ENCODE measurements at regions not wholly inside any gene's neighbourhood (a gene's known extent, or its start where the extent isn't known, plus 50 kb on each side); places are given as distances from the start of the nearest gene placed in this dataset.
"Not testable (repeated sequence)": the region's sequence is repeated elsewhere in the genome, so short reads cannot be mapped to it uniquely, and the experiment has no call there.

DNA sequence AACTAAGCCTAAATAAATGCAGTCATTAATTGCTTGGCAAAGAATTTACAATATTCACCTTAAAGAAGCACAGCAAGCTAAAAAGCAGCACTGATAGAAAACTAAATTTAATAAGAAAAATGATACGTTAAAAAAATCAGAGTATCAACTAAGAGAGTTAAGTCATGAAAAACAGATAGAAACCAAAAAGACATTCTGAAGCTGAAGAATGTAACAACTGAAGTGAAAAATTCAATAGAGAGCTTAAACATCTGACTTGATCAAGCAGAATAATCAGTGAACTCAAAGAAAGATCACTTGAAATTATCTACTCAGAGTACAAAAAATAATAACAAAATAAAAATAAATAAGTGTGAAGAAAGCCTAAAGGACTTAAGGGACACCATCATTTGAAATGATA, 588.0 kb upstream of the HS3ST1 start:
- no peak for DNase-seq

DNA sequence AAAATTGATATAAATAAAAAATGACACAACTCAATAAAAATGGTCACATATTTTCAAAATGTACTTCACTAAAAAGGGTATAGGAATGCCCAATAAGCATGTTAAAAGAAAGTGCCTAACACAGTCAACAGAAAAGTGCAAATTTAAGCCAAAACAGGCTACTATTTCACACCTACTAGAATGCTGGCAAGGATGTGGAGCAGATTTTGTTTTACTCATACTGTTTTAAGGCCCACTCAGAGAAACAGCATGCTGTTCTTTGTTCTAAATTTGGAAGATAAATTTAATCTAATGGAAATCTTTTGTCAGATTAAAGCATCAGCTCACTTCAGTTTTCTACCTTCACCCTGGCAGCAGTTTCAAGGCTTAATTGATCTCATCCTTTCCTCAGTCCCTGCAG, 576.8 kb upstream of the HS3ST1 start:
- DNase-seq, result no peak

DNA sequence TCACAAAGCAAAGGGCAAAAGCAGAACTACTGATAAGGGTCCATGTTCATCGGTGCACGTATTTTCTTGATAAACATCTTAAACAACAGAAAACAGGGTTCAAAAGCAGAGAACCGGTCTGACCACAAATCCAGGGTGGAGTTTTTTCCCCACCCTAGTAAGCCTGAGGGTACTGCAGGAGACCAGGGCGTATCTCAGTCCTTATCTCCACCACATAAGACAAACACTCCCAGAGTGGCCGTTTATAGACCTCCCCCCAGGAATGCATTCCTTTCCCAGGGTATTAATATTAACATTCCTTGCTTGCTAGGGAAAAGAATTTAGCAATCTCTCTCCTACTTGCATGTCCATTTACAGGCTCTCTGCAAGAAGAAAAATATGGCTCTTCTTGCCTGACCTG, 567.9 kb upstream of the HS3ST1 start:
- not testable (repeated sequence) for DNase-seq

DNA sequence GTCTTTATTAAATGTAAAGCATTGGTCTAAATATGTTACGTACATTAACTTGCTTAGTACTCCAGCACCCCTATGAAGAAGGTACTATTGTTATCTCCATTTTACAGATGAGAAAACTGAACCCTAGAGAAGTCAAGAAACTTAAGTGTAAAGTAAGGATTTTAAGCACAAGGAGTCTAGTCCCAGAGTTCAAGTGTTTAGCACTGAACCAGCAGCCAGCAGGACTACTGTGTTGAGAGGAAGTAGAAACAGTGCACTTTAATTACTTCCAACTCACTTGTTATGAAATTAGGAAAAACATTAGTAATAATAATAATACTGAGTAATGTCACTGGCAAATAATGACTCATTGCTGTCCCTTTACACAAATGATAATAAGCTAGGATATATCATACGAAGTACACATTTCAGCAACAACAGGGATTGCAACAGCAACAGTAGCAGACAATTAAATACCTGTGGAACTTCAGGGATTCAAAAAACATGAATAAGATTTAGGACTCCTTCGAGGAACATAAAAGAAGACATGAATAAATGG, 548.1 kb upstream of the HS3ST1 start:
- no peak for DNase-seq

DNA sequence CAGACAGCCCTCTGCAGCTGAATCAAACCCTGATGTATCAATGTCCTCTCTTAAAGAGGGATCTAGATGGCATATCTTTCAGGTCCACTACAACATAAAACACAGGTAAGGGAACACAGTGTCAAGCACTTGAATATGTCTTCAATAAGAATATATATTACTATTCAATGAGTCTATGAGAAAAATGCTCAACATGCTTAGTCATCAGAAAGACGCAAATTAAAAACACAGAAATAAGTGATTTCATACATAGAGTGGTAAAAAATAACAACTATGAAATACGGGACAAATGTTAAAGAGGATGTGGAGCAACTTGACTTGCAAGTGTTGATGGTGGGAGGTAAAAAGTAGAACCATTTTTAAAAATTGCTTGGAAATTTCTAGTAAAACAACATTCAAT, 544.6 kb upstream of the HS3ST1 start:
- no peak for DNase-seq

DNA sequence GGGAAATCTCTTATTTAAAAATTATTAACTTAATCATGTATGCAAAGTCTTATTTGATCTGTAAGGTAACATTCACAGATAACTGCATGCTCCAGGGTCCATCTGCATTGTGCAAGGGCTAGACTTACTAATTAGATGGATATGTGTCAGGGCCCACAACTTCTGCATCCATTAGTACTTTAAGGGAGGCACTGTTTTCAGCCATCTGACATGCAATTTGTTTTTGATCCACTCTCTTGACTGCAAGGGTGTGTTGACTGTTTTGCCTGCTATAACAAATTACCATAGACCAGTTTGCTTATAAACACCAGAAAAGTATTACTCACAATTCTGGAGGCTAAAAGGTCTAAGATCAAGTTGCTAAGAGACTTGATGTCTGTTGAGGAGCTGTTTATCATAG, 542.1 kb upstream of the HS3ST1 start:
- no peak for DNase-seq

DNA sequence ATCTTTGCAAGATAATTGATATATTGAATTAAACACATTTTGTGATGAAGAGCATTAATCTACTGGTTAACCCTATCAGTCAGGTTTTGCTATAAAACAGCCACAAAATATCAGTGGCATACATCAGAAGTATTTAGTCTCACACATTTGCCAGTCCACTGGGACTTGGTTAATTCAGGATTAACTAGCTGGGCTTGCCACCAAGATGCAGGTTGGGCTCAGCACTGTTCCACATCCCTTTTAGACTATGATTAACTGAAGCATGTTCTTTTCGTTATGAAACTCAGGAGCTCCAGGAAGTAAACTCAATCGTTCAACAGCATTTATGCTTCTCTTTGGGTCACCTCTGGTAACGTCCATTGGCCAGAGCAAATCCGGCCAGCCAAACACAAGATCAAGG, 538.1 kb upstream of the HS3ST1 start:
- DNase-seq, result no peak

DNA sequence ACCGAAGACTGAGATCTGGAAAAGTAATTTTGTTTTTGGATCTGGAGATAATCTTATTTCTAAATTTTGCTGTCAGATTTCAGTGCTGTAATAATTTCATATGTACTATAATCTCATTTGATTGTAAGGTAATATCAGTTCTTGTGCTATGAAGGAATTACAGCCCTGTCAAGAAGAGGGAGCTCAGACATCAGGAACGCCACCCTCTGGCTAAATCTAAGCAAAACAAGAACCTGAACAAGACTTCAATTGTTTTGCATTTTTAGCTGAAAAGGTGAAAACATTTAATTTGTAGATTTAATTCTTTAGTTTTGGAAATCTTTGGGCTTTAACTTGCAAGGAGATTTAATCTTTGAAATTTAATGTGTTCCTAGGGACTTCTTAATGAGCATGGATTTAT, 525.4 kb upstream of the HS3ST1 start:
- DNase-seq, result no peak

DNA sequence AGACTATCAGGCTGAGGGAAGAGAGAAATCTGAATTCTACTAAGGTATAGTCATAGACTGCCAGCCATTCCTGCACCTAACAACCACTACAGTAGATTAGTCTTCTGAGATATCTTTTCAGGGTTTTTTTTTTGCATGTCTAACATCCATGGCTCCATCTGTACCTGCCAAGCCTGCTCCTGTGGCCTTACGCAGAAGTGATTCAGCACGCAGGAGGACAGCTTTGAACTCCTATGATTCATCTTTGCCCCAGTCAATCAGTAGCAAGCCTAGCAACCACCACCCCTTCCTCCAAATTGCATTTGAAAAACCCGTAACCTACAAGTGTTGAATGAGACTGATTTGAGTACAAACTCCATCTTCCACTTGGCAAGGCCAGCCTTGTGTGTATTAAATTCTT, 520.7 kb upstream of the HS3ST1 start:
- DNase-seq, result no peak

DNA sequence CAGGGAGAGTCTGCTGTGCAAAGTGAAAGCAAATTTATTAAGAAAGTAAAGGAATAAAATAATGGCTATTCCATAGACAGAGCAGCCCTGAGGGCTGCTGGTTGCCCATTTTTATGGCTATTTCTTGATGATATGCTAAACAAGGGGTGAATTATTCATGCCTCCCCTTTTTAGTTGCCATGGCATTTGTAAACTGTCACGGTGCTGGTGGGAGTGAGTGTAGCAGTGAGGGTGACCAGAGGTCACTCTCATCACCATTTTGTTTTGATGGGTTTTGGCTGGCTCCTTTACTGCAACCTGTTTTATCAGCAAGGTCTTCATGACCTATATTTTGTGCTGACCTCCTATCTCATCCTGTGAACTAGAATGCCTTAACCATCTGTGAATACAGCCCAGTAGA, 518.9 kb upstream of the HS3ST1 start:
- DNase-seq, result not testable (repeated sequence)

DNA sequence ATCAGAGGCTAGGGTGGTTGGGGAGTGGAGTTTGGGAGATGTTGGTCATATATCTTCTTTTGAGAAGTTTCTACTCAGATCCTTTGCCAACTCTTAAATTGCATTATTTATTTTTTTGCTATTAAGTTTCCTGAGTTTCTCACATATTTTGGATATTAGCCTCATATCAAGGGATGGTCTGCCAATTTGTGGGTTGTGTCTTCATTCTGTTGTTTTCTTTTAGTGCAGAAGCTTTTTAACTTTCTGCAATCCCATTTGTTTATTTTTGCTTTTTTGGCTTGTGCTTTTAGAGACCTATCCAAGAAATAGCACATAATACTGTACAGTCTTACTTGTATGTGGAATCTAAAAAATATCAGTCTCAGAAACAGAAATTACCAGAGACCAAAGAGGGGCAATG, 509.2 kb upstream of the HS3ST1 start:
- DNase-seq, result no peak

DNA sequence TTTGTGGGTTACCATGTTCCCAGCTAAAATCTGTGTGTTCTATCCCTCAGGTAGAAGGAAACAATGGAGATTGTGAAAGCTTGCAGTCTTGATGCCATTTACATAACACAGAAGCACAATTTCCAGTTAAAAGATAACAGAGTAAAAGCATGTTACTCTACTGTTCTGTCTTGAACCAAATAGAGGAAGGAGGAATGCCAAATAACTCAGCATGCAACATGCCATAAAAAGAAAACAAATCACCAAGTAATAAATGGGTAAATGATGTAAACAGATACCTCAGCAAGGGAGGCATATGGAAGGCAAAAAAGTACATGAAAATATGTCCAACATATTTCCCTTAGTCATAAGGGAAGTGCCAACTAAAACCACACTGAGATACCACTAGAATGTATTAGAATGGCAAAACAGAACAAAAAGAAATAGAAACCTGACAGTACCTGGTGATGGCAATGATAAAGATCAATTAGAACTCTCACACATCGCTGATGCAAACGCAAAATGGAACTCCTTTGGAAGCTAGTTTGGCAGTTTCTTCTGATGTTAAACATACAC, 502.6 kb upstream of the HS3ST1 start:
- no peak for DNase-seq

DNA sequence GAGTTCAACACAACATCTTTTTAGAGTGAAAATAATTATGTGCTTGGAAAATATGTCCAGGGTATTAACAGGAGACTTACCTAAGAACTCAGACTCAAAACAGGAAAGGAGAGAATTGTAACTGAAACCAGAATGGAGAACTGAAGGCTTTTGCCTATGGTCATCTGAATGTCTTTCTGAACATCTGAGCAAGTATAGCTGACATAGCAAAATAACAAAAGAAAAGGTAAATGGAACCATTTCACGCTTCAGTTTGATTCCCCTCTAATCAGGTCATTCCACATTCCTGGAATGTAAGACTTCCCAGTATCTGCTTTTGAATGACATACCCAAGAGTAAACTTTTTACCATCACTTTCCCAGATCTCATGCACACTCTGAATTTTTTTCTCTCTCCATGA, 500.4 kb upstream of the HS3ST1 start:
- DNase-seq, result no peak

DNA sequence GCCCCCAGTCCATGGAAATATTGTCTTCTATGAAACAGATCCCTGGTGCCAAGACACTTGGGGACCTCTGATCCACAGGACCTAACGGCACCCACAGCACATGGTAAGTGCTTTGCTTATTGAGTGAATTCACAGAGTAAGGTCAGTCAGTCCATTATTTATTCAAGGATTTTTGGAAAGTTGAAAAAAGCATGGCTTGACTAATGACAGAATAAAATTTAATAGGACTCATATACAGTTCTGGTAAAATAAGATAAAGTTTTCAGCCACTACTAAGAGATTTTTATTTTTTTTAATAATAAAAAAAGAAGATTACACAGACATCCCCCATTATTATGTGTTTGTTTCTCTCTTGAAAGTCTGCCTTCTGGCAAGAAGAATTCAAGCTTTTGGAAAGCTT, 490.6 kb upstream of the HS3ST1 start:
- no peak for DNase-seq

DNA sequence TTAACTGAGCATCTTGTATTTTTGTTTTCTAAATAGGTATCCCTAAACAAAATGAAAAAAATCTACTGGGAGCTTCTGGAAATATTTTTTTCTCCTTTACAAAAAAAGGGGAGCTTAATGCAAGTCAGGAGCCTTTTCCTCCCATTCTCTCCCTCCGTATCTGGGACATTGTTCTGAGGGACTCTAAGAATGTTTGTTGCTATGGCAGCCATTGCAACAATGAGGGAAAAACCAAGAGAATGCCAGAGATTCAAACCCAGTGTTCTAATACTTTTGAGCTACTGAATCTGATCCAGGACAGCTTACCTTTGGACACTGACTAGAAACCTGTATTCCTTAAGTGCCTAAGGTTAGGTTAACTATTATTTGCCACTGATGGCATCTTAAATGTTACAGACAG, 485.7 kb upstream of the HS3ST1 start:
- no peak for DNase-seq

DNA sequence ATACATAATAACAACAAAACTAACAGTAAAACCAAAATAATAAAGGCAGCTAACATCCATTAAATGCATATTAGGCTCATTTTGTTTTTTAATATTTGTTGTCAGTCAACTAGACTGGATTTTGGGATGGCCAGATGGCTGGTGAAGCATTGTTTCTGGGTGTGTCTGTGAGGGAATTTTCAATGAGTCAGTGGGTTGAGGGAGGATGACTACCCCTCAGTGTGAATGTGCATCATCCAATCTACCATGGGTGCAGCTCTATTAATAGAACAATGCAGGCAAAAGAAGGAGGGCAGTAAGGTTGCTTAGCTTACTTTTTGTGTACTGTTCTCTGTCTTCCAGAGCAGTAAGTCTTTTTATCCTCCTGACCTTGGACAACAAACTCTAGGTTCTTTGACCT, 484.2 kb upstream of the HS3ST1 start:
- no peak for DNase-seq

DNA sequence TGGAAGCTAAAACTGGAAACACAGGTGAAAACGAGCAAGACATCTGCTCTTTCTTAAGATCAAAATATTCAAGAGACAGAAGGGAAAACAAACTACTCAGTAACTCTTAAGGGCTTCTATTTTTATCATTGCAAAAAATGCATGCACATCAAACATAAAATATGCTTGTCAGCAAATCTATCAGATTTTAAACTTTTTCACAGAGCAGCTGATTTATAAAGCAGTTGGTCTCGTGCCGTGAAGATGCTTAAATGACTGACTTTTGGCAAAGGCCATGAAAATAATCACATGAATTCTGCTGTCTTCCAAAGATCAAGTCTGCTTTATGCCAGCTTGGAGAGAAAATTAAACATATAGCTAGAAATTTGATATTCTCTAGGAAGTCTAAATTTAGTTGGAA, 482.1 kb upstream of the HS3ST1 start:
- no peak for DNase-seq

DNA sequence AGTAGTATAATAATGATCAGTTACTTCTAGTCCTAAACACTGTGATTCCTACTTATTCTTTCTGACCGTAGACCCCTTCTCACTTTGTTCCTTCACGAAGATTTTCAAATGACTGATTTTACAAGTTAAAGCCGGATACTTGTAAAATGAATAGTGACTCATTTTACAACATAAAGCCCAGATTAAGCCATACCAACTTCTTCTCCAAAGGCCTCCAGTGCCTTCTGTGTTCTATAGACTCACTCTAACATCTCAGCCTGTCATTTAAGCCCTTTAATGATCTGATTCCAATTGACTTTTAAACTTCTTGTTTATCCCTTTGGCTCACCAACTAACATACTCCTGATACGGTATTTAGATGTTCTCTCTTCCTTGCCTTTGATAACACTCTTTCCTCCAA, 480.0 kb upstream of the HS3ST1 start:
- DNase-seq, result no peak

DNA sequence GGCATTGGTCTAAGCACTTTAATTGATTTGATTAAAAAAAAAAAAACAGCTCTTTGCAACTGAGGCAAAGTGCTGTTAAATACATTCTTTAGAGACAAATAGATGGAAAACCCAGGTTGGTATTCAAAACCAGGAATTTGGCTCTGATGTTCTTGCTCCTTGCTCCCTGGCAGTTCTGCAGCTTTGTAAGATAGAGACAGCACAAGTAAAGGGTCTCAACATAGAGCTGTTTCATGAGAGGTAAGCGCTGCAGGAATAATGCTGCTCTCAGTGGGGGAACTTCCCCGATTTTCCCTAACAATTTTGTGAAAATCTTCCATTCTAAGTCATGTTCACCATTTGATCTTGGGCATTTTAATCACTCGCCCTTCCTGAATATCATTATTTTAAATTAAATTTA, 479.5 kb upstream of the HS3ST1 start:
- no peak for DNase-seq

DNA sequence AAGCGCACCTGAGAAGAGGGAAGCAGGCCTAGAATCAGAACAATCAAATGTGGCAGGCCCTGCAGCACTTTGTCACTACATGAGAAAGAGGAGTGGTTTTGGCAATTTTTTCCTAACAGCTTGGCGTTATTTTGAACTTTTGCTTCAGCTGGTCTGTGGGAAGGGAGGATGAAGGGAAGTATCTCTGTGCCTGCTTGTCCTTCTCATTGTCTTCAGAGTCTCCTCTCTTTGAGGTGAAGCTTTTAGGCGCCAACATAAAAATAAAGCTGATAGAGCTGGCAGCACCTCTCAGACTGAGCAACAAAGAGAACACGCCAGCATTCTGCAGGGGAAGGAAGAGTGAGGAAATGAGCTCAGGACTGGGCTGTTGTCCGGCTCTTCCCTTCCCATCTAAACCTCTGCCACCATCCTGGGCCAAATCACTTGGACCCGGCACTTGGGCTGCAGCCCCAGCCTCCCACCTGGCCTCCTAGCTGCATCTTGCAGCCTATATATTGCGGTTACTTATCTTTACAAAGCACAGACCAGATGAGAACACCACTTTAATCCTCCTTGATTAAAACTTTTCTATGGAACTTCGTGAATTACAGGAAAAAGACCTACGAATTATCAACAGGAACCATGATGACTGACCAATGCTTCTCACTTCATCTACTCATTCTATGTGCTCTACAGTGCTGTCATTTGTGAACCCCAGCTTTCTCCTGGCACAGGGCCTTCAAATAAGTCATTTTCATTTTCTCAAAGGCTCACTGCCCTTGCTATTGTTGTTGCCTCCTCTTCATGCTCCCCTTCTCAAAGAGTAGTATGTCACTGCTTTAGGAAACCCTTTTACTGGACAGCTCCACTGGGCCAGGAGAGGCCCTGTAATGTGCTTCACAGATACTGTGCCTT, 476.4 kb upstream of the HS3ST1 start:
- no peak for DNase-seq

DNA sequence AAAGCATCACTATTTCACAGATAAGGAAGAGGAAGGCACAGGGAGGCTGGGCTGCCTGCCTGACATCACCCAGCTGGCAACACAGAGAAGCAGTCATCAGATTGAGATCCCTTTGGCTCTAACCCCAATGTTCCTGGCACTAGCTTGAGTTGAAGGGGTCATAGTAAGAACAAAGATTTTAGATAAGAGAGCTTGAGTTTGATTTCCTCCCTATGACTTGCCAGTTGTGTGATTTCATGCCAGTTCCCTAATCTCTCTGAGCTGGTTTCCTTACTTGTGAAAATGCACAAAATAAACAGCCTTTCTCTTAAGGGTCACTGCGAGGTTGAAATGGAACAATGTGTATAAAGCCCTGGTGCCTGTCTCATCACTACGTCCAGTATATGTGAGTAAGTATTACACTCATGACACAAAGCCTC, 475.4 kb upstream of the HS3ST1 start:
- no peak for DNase-seq

DNA sequence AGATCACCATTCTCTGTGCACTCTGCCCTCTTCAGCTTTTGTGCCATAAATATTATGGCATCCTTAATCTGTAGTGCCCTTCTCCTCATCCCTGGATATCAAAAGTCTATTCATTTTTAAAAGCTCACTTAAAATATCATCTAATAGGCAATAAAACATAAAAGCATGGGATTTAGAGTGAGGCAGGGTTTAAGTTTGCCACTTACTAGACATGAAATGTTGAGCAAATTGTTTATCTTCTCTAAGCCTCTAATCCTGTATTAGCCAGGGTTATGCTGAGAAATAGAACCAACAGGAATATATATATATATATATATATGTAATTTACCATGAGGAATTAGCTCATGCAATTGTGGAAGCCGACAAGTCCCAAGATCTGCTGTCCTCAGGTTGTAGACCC, 472.4 kb upstream of the HS3ST1 start:
- DNase-seq, result no peak

DNA sequence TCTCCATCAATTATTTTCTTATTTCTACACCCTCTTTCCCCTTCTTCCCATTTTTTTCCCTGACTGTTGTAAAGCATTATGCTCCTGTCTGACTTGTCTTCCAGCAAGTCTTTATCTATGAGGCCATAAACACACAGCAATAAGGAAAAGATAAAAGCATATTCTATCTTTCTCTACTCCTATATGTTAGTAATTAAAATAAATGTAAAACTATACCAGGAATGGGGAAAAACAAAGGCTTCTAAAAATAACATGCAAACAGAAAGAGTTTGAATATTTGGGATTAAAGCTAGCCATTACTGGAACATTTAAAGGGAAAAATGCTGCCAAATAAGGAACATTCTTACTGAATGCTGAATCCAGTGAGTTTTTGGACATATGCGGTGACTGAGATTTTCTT, 471.7 kb upstream of the HS3ST1 start:
- no peak for DNase-seq

DNA sequence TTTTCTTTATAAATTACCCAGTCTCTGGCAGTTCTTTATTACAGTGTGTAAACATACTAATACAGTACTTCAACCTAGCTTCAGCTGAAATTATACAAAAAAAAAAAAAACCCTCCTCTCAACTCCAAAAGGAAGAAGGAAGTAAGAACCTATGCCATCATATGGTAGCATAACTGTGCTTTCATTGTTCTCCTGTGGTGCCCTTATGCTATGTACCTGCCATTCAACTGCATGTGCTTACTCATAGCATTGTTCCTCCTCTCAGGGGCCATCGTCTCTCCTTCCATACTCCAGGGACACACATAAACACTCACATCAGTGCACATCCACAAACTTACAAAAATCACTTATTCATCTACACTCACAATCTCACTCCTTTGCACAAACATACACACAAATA, 470.1 kb upstream of the HS3ST1 start:
- no peak for DNase-seq

DNA sequence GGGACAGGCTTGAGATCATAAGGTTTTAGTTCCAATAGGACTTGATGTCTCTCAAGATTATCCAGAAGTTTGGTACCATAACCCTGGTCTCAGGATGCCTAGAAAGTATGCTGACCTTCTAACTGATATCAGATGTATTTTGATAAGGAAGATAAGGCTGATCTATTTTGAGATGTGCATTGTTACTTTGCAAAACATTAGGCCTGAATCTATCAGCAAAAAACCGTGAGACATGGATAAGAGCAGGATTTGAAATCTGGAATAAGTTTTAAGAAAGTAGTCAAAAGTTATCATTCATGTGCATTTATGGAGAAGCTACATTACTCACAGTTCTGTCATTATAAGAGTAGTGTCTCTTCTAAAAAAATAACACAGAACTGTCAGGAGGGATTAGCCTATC, 467.1 kb upstream of the HS3ST1 start:
- no peak for DNase-seq

Measured in activated T-cell treated with anti-CD3 and anti-CD28 coated beads, Interleukin-2, amount 50 U/mL, for 48 hours (primary cell).